ENCODE measurements at regions not wholly inside any gene's neighbourhood (a gene's known extent, or its start where the extent isn't known, plus 50 kb on each side); places are given as distances from the start of the nearest gene placed in this dataset.
"Not testable (repeated sequence)": the region's sequence is repeated elsewhere in the genome, so short reads cannot be mapped to it uniquely, and the experiment has no call there.

DNA sequence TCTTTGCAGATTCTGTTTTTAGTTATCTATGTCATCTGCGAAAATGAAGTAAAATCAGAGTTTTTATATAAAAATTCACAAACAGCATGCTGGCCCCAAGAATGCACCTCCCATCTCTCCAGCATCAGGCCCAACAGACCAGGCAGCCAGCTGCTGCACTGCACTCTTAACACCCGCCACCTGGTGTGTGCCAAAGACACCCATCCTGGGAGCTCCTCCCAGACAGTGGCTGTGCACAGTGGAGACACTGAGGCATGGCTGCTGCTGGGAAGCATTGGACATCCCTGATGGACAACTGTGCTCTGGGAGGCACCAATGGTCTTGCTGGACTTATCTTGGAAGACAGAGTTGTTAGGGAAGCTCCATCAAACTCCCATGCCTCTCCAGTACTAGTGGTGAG is 817.2 kb downstream of the TMEM121 start:
- FAIRE-seq (no peak), DNase-seq (ENCODE audit: insufficient read length, low spot score) (no peak)

DNA sequence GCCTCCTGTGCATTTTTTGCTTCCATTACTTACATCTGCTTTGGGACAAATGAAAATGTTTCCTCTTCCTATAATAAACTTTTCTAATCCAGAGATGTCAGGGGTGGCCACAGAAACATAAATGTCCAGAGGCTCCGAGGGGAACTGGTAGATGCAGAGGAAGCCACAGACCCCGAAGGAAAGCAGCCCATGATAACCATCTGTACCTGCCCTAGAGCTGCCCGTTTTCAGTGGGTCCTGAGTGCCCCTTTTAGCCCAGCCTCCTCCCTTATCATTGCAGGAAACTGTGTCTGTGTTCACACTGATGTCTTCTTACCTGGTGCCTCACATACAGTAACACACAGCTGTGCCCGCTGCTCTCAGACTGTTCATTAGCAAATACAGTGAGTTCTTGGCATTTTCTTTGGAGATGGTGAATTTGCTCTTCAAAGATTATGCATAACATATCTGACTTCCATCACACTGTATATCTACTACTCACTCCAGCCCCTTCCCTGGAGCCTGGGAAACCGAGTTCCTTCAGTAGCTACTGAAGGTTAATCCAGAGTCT is 817.8 kb downstream of the TMEM121 start:
- FAIRE-seq; DNase-seq (ENCODE audit: insufficient read length, low spot score): not testable (repeated sequence)

GRCh38 chr14:106344791-106345479 is 818.6 kb downstream of the TMEM121 start:
- not testable (repeated sequence) for FAIRE-seq; DNase-seq (ENCODE audit: insufficient read length, low spot score)

DNA sequence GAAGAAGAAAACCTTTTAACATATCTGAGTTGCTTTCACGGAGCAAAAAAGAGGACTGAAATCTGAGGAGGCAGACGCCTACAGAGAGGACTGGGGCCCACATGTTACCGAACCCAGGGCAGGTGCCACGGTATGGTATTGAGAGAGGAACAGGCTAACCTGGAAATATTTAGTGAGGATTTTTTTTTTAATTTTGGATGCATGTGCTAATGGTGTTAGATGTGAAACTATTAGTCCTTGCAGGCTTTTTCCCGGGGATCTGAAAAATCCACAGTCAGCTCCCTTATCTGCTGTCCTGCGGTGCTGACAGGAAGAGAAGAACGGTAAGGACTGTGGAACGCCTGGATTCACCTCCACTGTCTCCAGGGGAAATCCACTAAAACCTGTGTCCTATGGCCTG is 819.7 kb downstream of the TMEM121 start:
- DNase-seq (ENCODE audit: insufficient read length, low spot score) = no peak
- no peak for FAIRE-seq

- DNase-seq (ENCODE audit: insufficient read length, low spot score) = no peak
- no peak for FAIRE-seq
Measured at GRCh38 chr14:106346534-106347290, 820.3 kb downstream of the TMEM121 start.

GRCh38 chr14:106347291-106347778 is 821.0 kb downstream of the TMEM121 start:
- FAIRE-seq (no peak), DNase-seq (ENCODE audit: insufficient read length, low spot score) (no peak)

GRCh38 chr14:106347890-106348755 is 821.7 kb downstream of the TMEM121 start:
- DNase-seq (ENCODE audit: insufficient read length, low spot score) = no peak
- no peak for FAIRE-seq

DNA sequence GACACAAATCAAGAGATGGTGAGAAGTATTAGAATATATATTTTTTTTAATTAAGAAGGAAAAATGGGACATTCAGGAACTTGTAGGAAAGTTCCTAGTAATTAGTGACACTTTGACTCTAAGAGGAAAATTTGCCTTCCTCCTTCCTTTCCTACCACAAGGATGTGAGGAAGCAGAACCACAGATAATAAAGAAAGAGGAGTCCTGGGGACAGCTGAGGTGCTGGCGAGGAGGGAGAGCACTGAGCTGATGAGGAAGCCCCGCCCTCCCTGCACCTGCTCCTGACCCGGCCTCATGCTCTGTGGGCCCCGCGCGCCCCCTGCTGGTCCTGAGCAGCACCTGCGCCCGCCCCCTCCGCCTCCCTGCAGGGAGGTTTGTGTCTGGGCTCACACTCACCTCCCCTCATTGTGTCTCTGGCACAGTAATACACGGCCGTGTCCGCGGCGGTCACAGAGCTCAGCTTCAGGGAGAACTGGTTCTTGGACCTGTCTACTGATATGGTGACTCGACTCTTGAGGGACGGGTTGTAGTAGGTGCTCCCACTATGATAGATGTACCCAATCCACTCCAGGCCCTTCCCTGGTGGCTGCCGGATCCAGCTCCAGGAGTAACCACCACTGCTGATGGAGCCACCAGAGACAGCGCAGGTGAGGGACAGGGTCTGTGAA is 822.6 kb downstream of the TMEM121 start:
- FAIRE-seq; DNase-seq (ENCODE audit: insufficient read length, low spot score): not testable (repeated sequence)

DNA sequence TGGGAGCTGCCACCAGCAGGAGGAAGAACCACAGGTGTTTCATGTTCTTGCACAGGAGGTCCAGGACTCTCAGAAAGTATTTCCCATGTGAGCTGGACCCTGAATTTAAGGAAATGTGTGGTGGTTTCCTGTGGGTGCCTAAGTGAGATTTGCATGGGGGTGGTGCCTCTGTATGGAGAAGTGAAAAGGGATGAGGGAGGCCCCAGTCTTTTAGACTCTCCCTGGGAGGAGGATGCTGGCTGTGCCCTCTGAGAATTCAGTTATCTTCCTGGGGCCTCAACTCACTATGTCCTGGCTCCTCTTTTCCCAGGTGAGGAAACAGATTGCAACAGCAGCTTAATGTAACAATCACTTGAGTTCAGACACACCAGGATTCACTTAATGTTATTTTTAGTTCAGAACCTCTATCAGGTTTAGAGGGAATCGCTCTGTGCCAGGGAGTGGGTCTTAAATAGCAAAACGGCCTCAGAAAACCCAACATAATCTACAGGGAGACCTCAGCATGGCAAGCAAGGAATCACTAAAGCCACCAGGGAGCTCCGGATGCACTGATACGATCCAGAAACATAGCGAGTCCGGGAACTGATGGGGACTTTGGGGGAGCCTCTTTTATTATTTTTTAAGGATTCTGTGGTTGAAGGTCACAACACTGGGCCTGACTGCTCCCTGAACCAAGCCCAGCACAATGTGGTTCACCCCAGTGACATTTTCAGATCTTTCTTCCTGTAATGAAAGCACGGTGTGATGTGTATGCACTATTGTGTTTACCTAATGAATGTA is 823.5 kb downstream of the TMEM121 start:
- DNase-seq (ENCODE audit: insufficient read length, low spot score); FAIRE-seq: not testable (repeated sequence)

DNA sequence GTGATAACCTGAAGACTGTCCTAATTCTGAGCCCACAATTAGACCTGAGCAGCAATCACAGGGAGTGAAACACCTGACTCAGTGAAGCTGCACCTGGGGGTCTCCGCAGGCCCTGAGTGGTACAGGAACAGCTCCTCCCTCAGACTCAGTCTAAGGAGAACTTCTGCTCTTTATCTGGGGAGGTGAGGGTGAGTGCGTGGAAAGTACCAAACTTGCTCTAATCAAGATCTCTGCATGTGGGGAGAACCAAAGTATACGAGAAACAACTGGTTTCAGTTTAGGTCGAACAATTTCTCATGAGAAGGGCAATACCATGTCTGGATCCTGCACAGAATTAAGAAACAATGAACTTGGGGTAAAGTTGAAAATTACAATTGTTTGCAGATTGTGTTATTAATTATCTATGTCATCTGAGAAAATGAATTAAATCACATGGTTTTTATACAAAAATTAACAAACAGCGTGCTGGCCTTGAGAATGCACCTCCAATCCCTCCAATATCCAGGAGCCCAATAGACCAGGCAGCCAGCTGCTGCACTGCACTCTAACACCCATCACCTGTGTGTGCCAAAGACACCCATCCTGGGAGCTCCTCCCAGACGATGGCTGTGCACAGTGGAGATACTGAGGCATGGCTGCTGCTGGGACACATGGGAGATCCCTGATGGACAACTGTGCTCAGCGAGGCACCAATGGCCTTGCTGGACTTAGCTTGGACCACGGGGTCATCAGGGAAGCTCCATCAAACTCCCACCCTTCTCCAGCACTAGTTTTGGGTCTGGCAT is 828.8 kb downstream of the TMEM121 start:
- FAIRE-seq; DNase-seq (ENCODE audit: insufficient read length, low spot score): not testable (repeated sequence)

- not testable (repeated sequence) for DNase-seq (ENCODE audit: insufficient read length, low spot score); FAIRE-seq
Measured at GRCh38 chr14:106355881-106356642, 829.7 kb downstream of the TMEM121 start.

DNA sequence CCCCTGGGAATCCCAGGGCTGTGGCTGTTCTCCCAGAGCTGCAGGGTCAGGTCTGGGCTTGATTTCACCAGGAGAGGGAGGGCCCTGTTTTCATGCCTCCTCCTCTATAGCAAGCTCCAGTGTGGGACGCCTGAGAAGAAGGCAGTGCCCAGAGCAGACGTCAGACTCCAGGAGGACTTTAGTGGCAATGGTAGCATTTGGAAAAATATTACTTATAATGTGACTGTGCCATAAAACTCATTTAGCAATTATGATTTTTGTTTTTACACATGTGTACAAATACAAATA is 830.2 kb downstream of the TMEM121 start:
- DNase-seq (ENCODE audit: insufficient read length, low spot score); FAIRE-seq: not testable (repeated sequence)

DNA sequence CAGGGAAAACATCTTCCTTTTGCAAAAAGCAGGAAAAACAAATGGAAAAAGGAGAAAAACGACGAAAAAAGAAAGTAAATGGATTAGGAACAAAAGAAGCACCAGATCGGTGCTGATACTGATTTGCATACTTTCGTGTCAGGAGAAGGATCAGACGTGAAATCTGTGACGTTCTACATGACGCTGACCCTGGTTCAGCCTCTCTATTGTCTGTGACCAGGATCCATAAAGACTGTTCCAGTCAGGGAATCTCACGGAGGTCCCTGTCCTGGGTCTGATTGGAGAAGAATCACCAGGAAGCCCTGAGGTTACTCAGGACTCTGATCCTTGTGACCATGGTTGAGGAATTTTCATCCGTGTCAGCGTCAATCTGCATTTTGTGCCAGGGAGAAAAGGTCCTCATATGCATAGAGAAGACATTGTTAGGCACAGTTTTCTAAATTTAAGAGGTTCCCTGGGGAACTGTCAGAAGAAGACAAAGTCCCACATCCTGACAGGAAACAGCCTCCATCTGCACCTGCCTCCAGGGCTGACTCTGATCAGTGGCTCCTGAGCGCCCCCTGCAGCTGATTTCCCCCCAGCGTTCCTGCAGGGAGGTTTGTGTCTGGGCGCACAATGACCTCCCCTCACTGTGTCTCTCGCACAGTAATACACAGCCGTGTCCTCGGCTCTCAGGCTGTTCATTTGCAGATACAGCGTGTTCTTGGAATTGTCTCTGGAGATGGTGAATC is 832.9 kb downstream of the TMEM121 start:
- DNase-seq (ENCODE audit: insufficient read length, low spot score); FAIRE-seq: not testable (repeated sequence)

GRCh38 chr14:106365371-106365770 is 839.0 kb downstream of the TMEM121 start:
- FAIRE-seq; DNase-seq (ENCODE audit: insufficient read length, low spot score): not testable (repeated sequence)

DNA sequence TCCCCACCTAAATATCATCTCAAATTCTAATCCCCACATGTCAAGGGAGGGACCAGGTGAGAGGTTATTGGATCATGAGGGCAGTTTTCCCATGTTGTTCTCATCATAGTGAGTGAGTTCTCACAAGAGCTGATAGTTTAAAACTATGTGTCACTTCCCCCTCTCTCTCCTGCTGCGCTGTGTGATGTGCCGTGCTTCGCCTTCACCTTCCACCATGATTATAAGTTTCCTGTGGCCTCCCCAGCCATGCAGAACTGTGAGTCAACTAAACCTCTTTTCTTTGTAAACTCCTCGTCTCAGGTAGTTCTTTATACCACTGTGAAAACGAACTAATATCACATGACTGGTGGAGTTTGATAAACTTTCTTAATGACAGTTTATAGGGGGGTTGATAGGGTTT is 839.5 kb downstream of the TMEM121 start:
- DNase-seq (ENCODE audit: insufficient read length, low spot score); FAIRE-seq: not testable (repeated sequence)

DNA sequence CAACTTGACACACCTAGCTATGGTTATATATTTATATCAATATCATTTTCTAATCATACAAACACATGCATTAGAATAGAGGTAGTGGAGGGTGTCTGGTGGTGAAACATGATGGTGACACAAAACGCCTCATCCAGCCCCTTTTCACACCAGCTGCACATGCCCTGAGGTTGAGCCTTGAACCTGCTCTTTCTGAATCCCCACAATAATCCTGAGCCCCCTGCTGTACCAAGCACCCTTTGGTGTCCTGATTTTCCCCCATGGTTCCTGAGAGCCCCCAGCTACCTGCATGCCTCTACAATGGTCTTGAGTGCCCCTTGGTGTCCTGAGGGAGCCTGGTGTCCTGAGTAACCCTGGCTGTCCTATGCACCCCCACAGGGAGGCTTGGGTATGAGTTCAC is 840.6 kb downstream of the TMEM121 start:
- DNase-seq (ENCODE audit: insufficient read length, low spot score) = not testable (repeated sequence)

DNA sequence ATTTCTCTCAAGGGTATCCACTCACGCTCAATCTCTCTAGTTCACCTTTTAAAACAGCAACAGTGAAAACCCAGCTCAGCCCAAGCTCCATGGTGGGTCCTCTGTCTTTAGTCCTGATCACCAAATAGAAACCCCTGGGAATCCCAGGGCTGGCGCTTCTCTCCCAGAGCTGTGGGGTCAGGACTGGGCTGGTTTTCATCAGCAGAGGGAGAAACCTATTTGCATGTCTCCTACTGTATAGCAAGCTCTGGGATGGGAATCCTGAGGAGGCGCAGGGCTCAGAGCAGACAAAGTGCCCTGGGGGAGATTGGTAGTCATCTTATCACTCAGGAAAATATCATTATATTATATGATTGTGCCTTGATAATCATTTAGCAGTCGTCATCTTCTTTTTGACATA is 843.1 kb downstream of the TMEM121 start:
- not testable (repeated sequence) for FAIRE-seq; DNase-seq (ENCODE audit: insufficient read length, low spot score)

More for the DNA sequence above, 840.6 kb downstream of the TMEM121 start:
- not testable (repeated sequence) for FAIRE-seq
